ENCODE measurements at regions not wholly inside any gene's neighbourhood (a gene's known extent, or its start where the extent isn't known, plus 50 kb on each side); places are given as distances from the start of the nearest gene placed in this dataset.
"Not testable (repeated sequence)": the region's sequence is repeated elsewhere in the genome, so short reads cannot be mapped to it uniquely, and the experiment has no call there.

- no peak for ATAC-seq
These were observed 315.3 kb upstream of the DUSP10 start for GRCh38 chr1:222057162-222057561.

GRCh38 chr1:222054416-222054815, 312.5 kb upstream of the DUSP10 start:
- DNase-seq: no peak
- no peak for TF ChIP-seq CTCF (IDR thresholded peaks at IDR 0.05)
- Histone ChIP-seq H3K36me3 (ENCODE audit: low read depth) (no peaks in the 10 kb centered on the region), H3K4me1 (ENCODE audit: low read depth) (no peaks in the 10 kb centered on the region), H3K9me3 (no peaks in the 10 kb centered on the region), H3K4me3 (no peak overlapping the region)
- intact Hi-C loops (cut with DNase I, micrococcal nuclease): no loop called here
- no peak for ATAC-seq

More at GRCh38 chr1:222057162-222057561, 315.3 kb upstream of the DUSP10 start:
- no peak for TF ChIP-seq CTCF (IDR thresholded peaks at IDR 0.05)
- no peak for DNase-seq
- intact Hi-C loops (cut with DNase I, micrococcal nuclease): no loop called here
- H3K36me3 ChIP-seq (ENCODE audit: low read depth): no peaks in the 10 kb centered on the region
- H3K9me3 ChIP-seq: no peaks in the 10 kb centered on the region
- no peak overlapping the region for H3K4me3 ChIP-seq
- H3K4me1 ChIP-seq (ENCODE audit: low read depth): no peaks in the 10 kb centered on the region

GRCh38 chr1:222053790-222054294, 312.0 kb upstream of the DUSP10 start:
- H3K9me3 ChIP-seq: no peaks in the 10 kb centered on the region
- no peaks in the 10 kb centered on the region for H3K4me1 ChIP-seq (ENCODE audit: low read depth)
- TF ChIP-seq CTCF (IDR thresholded peaks at IDR 0.05): no peak
- H3K4me3 ChIP-seq: no peak overlapping the region
- no peaks in the 10 kb centered on the region for H3K36me3 ChIP-seq (ENCODE audit: low read depth)
- ATAC-seq (no peak), DNase-seq (no peak)
- intact Hi-C loops (cut with DNase I, micrococcal nuclease): no loop called here

GRCh38 chr1:222051311-222051710, 309.4 kb upstream of the DUSP10 start:
- H3K4me3 ChIP-seq; H3K36me3 ChIP-seq (ENCODE audit: low read depth); DNase-seq; H3K4me1 ChIP-seq (ENCODE audit: low read depth); H3K9me3 ChIP-seq; intact Hi-C loops (cut with DNase I, micrococcal nuclease); ATAC-seq: not testable (repeated sequence)

- H3K4me3 ChIP-seq; DNase-seq; intact Hi-C loops (cut with DNase I, micrococcal nuclease); H3K9me3 ChIP-seq; H3K4me1 ChIP-seq (ENCODE audit: low read depth); H3K36me3 ChIP-seq (ENCODE audit: low read depth); ATAC-seq: not testable (repeated sequence)
These were observed 307.8 kb upstream of the DUSP10 start for GRCh38 chr1:222049661-222050060.

- Histone ChIP-seq H3K4me3 (no peak overlapping the region), H3K36me3 (ENCODE audit: low read depth) (no peaks in the 10 kb centered on the region), H3K4me1 (ENCODE audit: low read depth) (no peaks in the 10 kb centered on the region), H3K9me3 (no peaks in the 10 kb centered on the region)
- DNase-seq (no peak), ATAC-seq (no peak)
- intact Hi-C loops (cut with DNase I, micrococcal nuclease): no loop called here
- TF ChIP-seq CTCF (IDR thresholded peaks at IDR 0.05): no peak
These were observed 307.3 kb upstream of the DUSP10 start for GRCh38 chr1:222049176-222049575.

- Histone ChIP-seq H3K4me3 (no peak overlapping the region), H3K9me3 (no peaks in the 10 kb centered on the region), H3K36me3 (ENCODE audit: low read depth) (no peaks in the 10 kb centered on the region), H3K4me1 (ENCODE audit: low read depth) (peaks cover 5% of the 10 kb centered on the region)
- ATAC-seq (no peak), DNase-seq (no peak)
- no peak for TF ChIP-seq CTCF (IDR thresholded peaks at IDR 0.05)
- intact Hi-C loops (cut with DNase I, micrococcal nuclease): no loop called here
These were observed 306.3 kb upstream of the DUSP10 start for GRCh38 chr1:222048094-222048595.

Data from mucosa of descending colon (tissue), 3 donors.